SK-N-SH (cell line): ENCODE measurements at regions not wholly inside any gene's neighbourhood (a gene's known extent, or its start where the extent isn't known, plus 50 kb on each side); places are given as distances from the start of the nearest gene placed in this dataset.

Source experiments
- CTCF ChIA-PET: fragments of 300-600, 350-600 bp; formaldehyde crosslinking; extraction: SDS; loops from one replicate; lab custom pipeline; 2021; lab: Yijun Ruan, JAX
- POLR2A ChIA-PET: fragments of 350-600 bp; sonication (Branson Sonifier 250); formaldehyde crosslinking; extraction: SDS; loops from one replicate; lab custom pipeline; 2020; ENCODE audit warnings: antibody characterized with exemption, inconsistent platforms; lab: Yijun Ruan, JAX
- DNase-seq: peaks from one replicate; pipeline ENCODE4 v3.0.0; 2012
- H2AFZ ChIP-seq: fragments of 200-600 bp; sonication (generic); 2 replicates; pipeline ENCODE4 v1.8.1; 2016; ENCODE audit warnings: antibody characterized with exemption, mild to moderate bottlenecking, low read depth
- H3F3A ChIP-seq: fragments of 200-600 bp; sonication (generic); replicated peaks from 2 replicates; pipeline ENCODE3; 2016; ENCODE audit warnings: antibody characterized with exemption, mild to moderate bottlenecking; ENCODE audit not compliant: insufficient read depth
- H3K27ac ChIP-seq, 2 experiments: fragments of 200-500 bp in 1 of 2; fragments of 200-600 bp in 1 of 2; sonication (Bioruptor generic) in 1 of 2; sonication (generic), shearing (Covaris generic) in 1 of 2; 2 replicates each; pipeline versions ENCODE4 v1.5.1 to v1.6.1; 2014 to 2016; ENCODE audit warnings: low read depth in 2 of 2, inconsistent platforms in 1 of 2, low read length in 1 of 2, mild to moderate bottlenecking in 1 of 2, mixed read lengths in 1 of 2
- H3K27me3 ChIP-seq: fragments of 200-600 bp; sonication (generic), shearing (Covaris generic); 2 replicates; pipeline ENCODE4 v1.6.1; 2016; ENCODE audit warnings: mixed run types; ENCODE audit not compliant: insufficient read depth
- H3K36me3 ChIP-seq, 2 experiments: fragments of 200-500 bp in 1 of 2; fragments of 200-600 bp in 1 of 2; sonication (Bioruptor generic) in 1 of 2; sonication (generic) in 1 of 2; replicated peaks in 1 of 2; 2 replicates each; pipeline versions ENCODE3 to v1.5.1; 2014 to 2016; ENCODE audit warnings: low read length in 1 of 2, mild to moderate bottlenecking in 1 of 2; ENCODE audit not compliant: insufficient read depth in 2 of 2, control insufficient read depth in 1 of 2
- H3K4me1 ChIP-seq, 2 experiments: fragments of 200-500 bp in 1 of 2; fragments of 200-600 bp in 1 of 2; sonication (Bioruptor generic) in 1 of 2; sonication (generic), shearing (Covaris generic) in 1 of 2; 2 replicates each; pipeline versions ENCODE4 v1.5.1 to v1.6.1; 2014 to 2016; ENCODE audit warnings: low read depth in 1 of 2, low read length in 1 of 2, mixed run types in 1 of 2; ENCODE audit not compliant: insufficient read depth in 2 of 2, control insufficient read depth in 1 of 2
- H3K4me2 ChIP-seq: fragments of 200-600 bp; sonication (generic), shearing (Covaris generic); 2 replicates; pipeline ENCODE4 v1.6.1; 2017; ENCODE audit warnings: mixed run types
- H3K4me3 ChIP-seq, 2 experiments: fragments of 200-500 bp in 1 of 2; fragments of 200-600 bp in 1 of 2; sonication (Bioruptor generic) in 1 of 2; sonication (generic), shearing (Covaris generic) in 1 of 2; 2 replicates each; pipeline versions ENCODE4 v1.5.1 to v1.8.1; 2014 to 2016; ENCODE audit warnings: low read depth in 2 of 2, inconsistent platforms in 1 of 2, low read length in 1 of 2, mild to moderate bottlenecking in 1 of 2, mixed read lengths in 1 of 2, moderate library complexity in 1 of 2
- H3K79me2 ChIP-seq: fragments of 200-600 bp; sonication (generic); 2 replicates; pipeline ENCODE4 v1.8.1; 2017; ENCODE audit warnings: mild to moderate bottlenecking; ENCODE audit not compliant: insufficient read depth
- H3K9ac ChIP-seq: fragments of 200-600 bp; sonication (generic); 2 replicates; pipeline ENCODE4 v1.6.1; 2017; ENCODE audit warnings: mixed run types
- H3K9me2 ChIP-seq: fragments of 200-600 bp; sonication (generic); 2 replicates; pipeline ENCODE4 v1.6.1; 2017; ENCODE audit warnings: mixed run types
- H3K9me3 ChIP-seq: fragments of 200-600 bp; sonication (generic); 2 replicates; pipeline ENCODE4 v1.6.1; 2017; ENCODE audit warnings: mixed run types, mild to moderate bottlenecking, moderate library complexity
- H4K20me1 ChIP-seq: fragments of 200-600 bp; sonication (generic); 2 replicates; pipeline ENCODE4 v1.6.1; 2017; ENCODE audit warnings: mild to moderate bottlenecking, mixed run types; ENCODE audit not compliant: insufficient read depth
- CHD2 ChIP-seq: fragments of 150-350 bp; IDR thresholded peaks from 2 replicates; pipeline ENCODE4 v1.6.1; 2018; ENCODE audit warnings: low read length; ENCODE audit not compliant: partially characterized antibody
- CTCF ChIP-seq: fragments of 200-600 bp; sonication (generic); IDR thresholded peaks from 2 replicates; pipeline ENCODE4 v1.6.1; 2017; ENCODE audit warnings: antibody characterized with exemption, mild to moderate bottlenecking, moderate library complexity
- EP300 ChIP-seq, 2 experiments: IDR thresholded peaks; 2 replicates each; pipeline versions ENCODE4 v1.4.0 to v1.6.1; 2012; ENCODE audit warnings: borderline replicate concordance in 1 of 2, low read depth in 1 of 2, low read length in 1 of 2
- FOXJ3 ChIP-seq: sonication (generic); formaldehyde crosslinking; IDR thresholded peaks from 2 replicates; pipeline ENCODE4 v1.5.1; 2020; ENCODE audit warnings: mild to moderate bottlenecking, missing genetic modification reagents
- GABPA ChIP-seq: IDR thresholded peaks from 2 replicates; pipeline ENCODE4 v1.4.0; 2012; ENCODE audit warnings: low read depth, mild to moderate bottlenecking
- IRF3 ChIP-seq: fragments of 150-350 bp; IDR thresholded peaks from 2 replicates; pipeline ENCODE4 v1.6.1; 2016; ENCODE audit warnings: mild to moderate bottlenecking, low read depth, low read length
- JUND ChIP-seq: IDR thresholded peaks from 2 replicates; pipeline ENCODE4 v1.4.0; 2012
- MEF2A ChIP-seq: IDR thresholded peaks from 2 replicates; pipeline ENCODE4 v1.4.0; 2012; ENCODE audit warnings: low read depth, borderline replicate concordance
- MXI1 ChIP-seq: IDR thresholded peaks from 2 replicates; pipeline ENCODE4 v1.6.1; 2012; ENCODE audit warnings: mild to moderate bottlenecking, low read depth, low read length, improper control_type of control experiment
- NRF1 ChIP-seq: IDR thresholded peaks from 2 replicates; pipeline ENCODE4 v1.6.1; 2012; ENCODE audit warnings: low read depth, mild to moderate bottlenecking, low read length
- PBX3 ChIP-seq: IDR thresholded peaks from 2 replicates; pipeline ENCODE4; 2012
- RAD21 ChIP-seq: IDR thresholded peaks from 2 replicates; pipeline ENCODE4 v1.6.1; 2012; ENCODE audit warnings: mild to moderate bottlenecking, low read length
- RXRA ChIP-seq: IDR thresholded peaks from 2 replicates; pipeline ENCODE4 v1.4.0; 2012; ENCODE audit warnings: low read depth, mild to moderate bottlenecking, borderline replicate concordance
- SIN3A ChIP-seq: IDR thresholded peaks from 2 replicates; pipeline ENCODE4 v1.6.1; 2012; ENCODE audit warnings: low read depth, mild to moderate bottlenecking, low read length, moderate library complexity, borderline replicate concordance
- SMC3 ChIP-seq: IDR thresholded peaks from 2 replicates; pipeline ENCODE4 v1.6.1; 2012; ENCODE audit warnings: low read depth, low read length, improper control_type of control experiment
- TCF12 ChIP-seq: IDR thresholded peaks from 2 replicates; pipeline ENCODE4 v1.4.0; 2012
- TEAD4 ChIP-seq: IDR thresholded peaks from 2 replicates; pipeline ENCODE4 v1.4.0; 2012; ENCODE audit warnings: mild to moderate bottlenecking, borderline replicate concordance; ENCODE audit not compliant: insufficient read depth
- YY1 ChIP-seq: IDR thresholded peaks from 2 replicates; pipeline ENCODE4 v1.4.0; 2012; ENCODE audit warnings: low read depth, mild to moderate bottlenecking
- WGBS: methylation state at CpG from one replicate; pipeline ENCODE4 v1.1.6; 2017; ENCODE audit warnings: low lambda C conversion rate; 5-methylcytosine and 5-hydroxymethylcytosine counted together

GRCh38 chr7:33789871-33790630, 115.3 kb upstream of the BMPER start:
- 52% methylated on average over 11 of the region's 11 CpGs for WGBS

More at GRCh38 chr7:33789871-33790630, 115.3 kb upstream of the BMPER start:
- no peak overlapping the region for H3K9ac ChIP-seq
- H4K20me1 ChIP-seq: no peaks in the 10 kb centered on the region
- no peak overlapping the region for H3K4me2 ChIP-seq
- H3K4me1 ChIP-seq: peaks cover 4 to 24% of the 10 kb centered on the region in 2 experiments; a peak in 3 of 4 replicates
- TF ChIP-seq JUND (no peak), EP300 (IDR thresholded peaks at IDR 0.05; ENCODE audit: borderline replicate concordance in 1 of 2, low read depth in 1 of 2, low read length in 1 of 2) (no peak), RAD21 (no peak), RXRA (no peak), CHD2 (no peak), PBX3 (no peak), TEAD4 (no peak), GABPA (no peak), YY1 (no peak), CTCF (no peak), FOXJ3 (CRISPR knock-in tag) (no peak), SMC3 (no peak), MEF2A (no peak), TCF12 (no peak), NRF1 (no peak), SIN3A (no peak), MXI1 (no peak), IRF3 (no peak)
- POLR2A ChIA-PET: no interaction called here
- no peaks in the 10 kb centered on the region for H3K9me3 ChIP-seq
- no peaks in the 10 kb centered on the region for H3F3A ChIP-seq
- DNase-seq: no peak
- no peak overlapping the region; a peak in 1 of 4 replicates for H3K27ac ChIP-seq
- no peaks in the 10 kb centered on the region for H3K9me2 ChIP-seq
- no peaks in the 10 kb centered on the region for H3K27me3 ChIP-seq
- H2AFZ ChIP-seq: no peak overlapping the region; the same call in 1 of the 2 replicates
- CTCF ChIA-PET: interaction anchor here (0.9 to 1.9 kb wide), 3 partner anchors 16 to 105 kb away, joined by 3 to 5 read pairs (median 4); no protein-coding TSS in a partner anchor
- no peak overlapping the region for H3K4me3 ChIP-seq
- no peaks in the 10 kb centered on the region for H3K79me2 ChIP-seq
- no peaks in the 10 kb centered on the region for H3K36me3 ChIP-seq
